ENCODE measurements at regions not wholly inside any gene's neighbourhood (a gene's known extent, or its start where the extent isn't known, plus 50 kb on each side); places are given as distances from the start of the nearest gene placed in this dataset.

DNA sequence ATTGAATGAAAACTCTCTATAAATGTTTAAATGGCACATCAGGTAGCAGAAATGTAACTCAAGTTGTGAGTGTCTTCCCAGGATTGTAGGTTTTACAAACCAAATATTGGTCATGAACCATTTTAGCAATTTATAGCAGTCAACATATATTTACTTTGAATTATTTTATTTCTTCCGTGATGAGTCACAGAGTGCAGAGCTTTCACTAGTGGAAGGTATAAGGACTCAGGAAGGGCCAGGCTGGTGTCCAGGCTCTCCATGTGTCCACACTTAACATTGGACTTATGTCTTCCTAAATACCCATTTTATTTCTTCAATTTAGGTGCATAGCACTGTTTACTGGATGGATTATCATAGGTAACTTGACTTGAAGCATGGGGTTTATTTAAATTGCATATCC is 120.9 kb downstream of the OLIG3 start:
- intact Hi-C loops (cut with DNase I; ENCODE audit: low total_unique reads), result no loop called here
- no peaks in the 10 kb centered on the region for H3K9me3 ChIP-seq
- H3K4me3 ChIP-seq, result no peak overlapping the region

GRCh38 chr6:137372532-137372931 is 121.7 kb downstream of the OLIG3 start:
- DNase-seq, result no peak
- no peak overlapping the region for H3K27ac ChIP-seq
- H3K4me3 ChIP-seq, result no peak overlapping the region
- intact Hi-C loops (cut with DNase I; ENCODE audit: low total_unique reads), result no loop called here
- H3K36me3 ChIP-seq, result no peaks in the 10 kb centered on the region
- no peaks in the 10 kb centered on the region for H3K9me3 ChIP-seq
- TF ChIP-seq, protein P1, sequence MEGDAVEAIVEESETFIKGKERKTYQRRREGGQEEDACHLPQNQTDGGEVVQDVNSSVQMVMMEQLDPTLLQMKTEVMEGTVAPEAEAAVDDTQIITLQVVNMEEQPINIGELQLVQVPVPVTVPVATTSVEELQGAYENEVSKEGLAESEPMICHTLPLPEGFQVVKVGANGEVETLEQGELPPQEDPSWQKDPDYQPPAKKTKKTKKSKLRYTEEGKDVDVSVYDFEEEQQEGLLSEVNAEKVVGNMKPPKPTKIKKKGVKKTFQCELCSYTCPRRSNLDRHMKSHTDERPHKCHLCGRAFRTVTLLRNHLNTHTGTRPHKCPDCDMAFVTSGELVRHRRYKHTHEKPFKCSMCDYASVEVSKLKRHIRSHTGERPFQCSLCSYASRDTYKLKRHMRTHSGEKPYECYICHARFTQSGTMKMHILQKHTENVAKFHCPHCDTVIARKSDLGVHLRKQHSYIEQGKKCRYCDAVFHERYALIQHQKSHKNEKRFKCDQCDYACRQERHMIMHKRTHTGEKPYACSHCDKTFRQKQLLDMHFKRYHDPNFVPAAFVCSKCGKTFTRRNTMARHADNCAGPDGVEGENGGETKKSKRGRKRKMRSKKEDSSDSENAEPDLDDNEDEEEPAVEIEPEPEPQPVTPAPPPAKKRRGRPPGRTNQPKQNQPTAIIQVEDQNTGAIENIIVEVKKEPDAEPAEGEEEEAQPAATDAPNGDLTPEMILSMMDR (IDR thresholded peaks at IDR 0.05 in 8 of 11, conservative IDR thresholded peaks at IDR 0.05 in 3 of 11), result no peak
- no peak for TF ChIP-seq POLR2AphosphoS5 (IDR thresholded peaks at IDR 0.05)
- TF ChIP-seq POLR2A (IDR thresholded peaks at IDR 0.05), result no peak
- H3K27me3 ChIP-seq (replicated peaks in 1 of 7), result no peaks in the 10 kb centered on the region
- WGBS, 5 donors, result 95 to 100% (median 97%) methylated on average over 2 of the region's 2 CpGs
- H3K4me1 ChIP-seq, result peaks cover 0 to 11% (median 2%) of the 10 kb centered on the region in 6 donors

More for the DNA sequence above, 120.9 kb downstream of the OLIG3 start:
- 93 to 100% (median 97%) methylated on average over 1 of the region's 1 CpG for WGBS, 5 donors
- DNase-seq, result no peak
- Histone ChIP-seq H3K4me1 (peaks cover 0 to 11% (median 2%) of the 10 kb centered on the region in 6 donors), H3K27me3 (replicated peaks in 1 of 7) (no peaks in the 10 kb centered on the region), H3K27ac (no peak overlapping the region), H3K36me3 (no peaks in the 10 kb centered on the region)
- TF ChIP-seq, protein P1 (IDR thresholded peaks at IDR 0.05 in 8 of 11, conservative IDR thresholded peaks at IDR 0.05 in 3 of 11), result no peak
- TF ChIP-seq POLR2AphosphoS5 (IDR thresholded peaks at IDR 0.05), result no peak
- TF ChIP-seq POLR2A (IDR thresholded peaks at IDR 0.05), result no peak

- H3K4me1 ChIP-seq, result peaks cover 0 to 11% (median 2%) of the 10 kb centered on the region in 6 donors
- no peaks in the 10 kb centered on the region for H3K27me3 ChIP-seq (replicated peaks in 1 of 7)
- WGBS, 5 donors, result 88 to 95% (median 94%) methylated on average over 4 of the region's 4 CpGs
- no peak overlapping the region for H3K27ac ChIP-seq
- no peak overlapping the region for H3K4me3 ChIP-seq
- no peak for DNase-seq
- H3K36me3 ChIP-seq, result no peaks in the 10 kb centered on the region
- intact Hi-C loops (cut with DNase I; ENCODE audit: low total_unique reads), result no loop called here
- H3K9me3 ChIP-seq, result no peaks in the 10 kb centered on the region
- no peak for TF ChIP-seq POLR2AphosphoS5 (IDR thresholded peaks at IDR 0.05)
- no peak for TF ChIP-seq POLR2A (IDR thresholded peaks at IDR 0.05)
- TF ChIP-seq, protein P1 (IDR thresholded peaks at IDR 0.05 in 8 of 11, conservative IDR thresholded peaks at IDR 0.05 in 3 of 11), result no peak
Observed at GRCh38 chr6:137371634-137372016, 122.6 kb downstream of the OLIG3 start.

DNA sequence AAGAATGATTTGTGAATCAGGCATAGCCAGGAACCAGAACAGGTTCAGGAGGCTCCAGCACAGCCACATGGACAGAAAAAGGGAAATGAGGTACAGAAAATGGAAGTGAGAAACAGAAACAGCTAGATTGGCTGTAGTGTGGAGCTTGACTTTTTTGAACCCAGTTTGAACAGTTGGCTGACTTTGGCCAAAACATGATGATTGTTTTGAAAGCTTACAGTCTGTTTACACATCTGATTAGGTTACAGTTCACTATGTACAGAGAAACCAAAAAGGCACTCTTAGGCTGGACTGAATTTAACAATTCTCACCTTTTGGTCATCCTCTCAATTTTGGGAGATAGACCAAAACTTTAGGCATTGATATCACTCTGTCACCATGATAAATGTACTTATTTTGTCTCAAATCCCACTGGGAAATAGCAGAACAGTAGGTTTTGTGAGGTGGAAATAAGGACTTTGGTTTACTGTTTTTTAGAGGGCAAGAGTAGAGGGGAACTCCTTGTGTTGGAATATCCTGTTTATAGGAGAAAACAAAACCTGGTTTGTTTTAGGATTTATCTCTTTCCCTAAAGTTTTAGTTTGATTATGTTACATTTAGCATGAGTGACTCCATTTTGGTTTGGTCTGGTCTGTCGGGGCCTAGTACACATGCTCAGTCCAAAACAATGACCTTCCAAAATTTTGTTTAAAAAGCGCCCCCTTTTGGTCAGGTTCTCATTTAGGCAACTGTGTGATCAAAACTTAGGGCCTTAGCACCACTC is 123.1 kb downstream of the OLIG3 start:
- H3K4me3 ChIP-seq, result no peak overlapping the region
- DNase-seq, result no peak
- 78 to 88% (median 81%) methylated on average over 2 of the region's 2 CpGs for WGBS, 5 donors
- H3K27ac ChIP-seq, result peak overlapping the region in 1 of 8 donors; percentile 13
- peaks cover 0 to 11% (median 2%) of the 10 kb centered on the region in 6 donors for H3K4me1 ChIP-seq
- no peaks in the 10 kb centered on the region for H3K36me3 ChIP-seq
- H3K27me3 ChIP-seq (replicated peaks in 1 of 7), result no peaks in the 10 kb centered on the region
- TF ChIP-seq, protein P1 (IDR thresholded peaks at IDR 0.05 in 8 of 11, conservative IDR thresholded peaks at IDR 0.05 in 3 of 11), result no peak
- TF ChIP-seq POLR2AphosphoS5 (IDR thresholded peaks at IDR 0.05) (no peak), POLR2A (IDR thresholded peaks at IDR 0.05) (no peak)
- H3K9me3 ChIP-seq, result no peaks in the 10 kb centered on the region
- intact Hi-C loops (cut with DNase I; ENCODE audit: low total_unique reads), result no loop called here
